ENCODE measurements at regions not wholly inside any gene's neighbourhood (a gene's known extent, or its start where the extent isn't known, plus 50 kb on each side); places are given as distances from the start of the nearest gene placed in this dataset.

DNA sequence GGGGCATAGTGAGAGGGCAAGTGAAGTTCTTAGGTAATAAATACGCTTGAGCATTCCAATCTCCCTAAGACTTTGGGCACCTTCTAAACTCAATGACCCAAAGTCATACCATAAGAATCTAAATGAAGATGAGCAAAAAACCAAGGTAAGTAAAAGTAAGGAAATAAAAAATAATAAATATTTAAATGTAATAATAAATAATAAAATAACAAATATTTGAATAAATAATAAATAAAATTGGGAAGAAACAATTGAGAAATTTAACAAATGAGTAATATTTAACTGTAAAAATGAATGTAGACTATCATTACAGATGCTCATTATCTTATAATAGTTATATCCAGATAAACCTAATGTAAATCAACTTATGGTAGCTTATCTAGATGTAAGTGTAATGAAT is 391.7 kb downstream of the WDR72 start:
- H3K4me3 ChIP-seq (ENCODE audit: low read depth, low read length): no peak overlapping the region
- no peak for TF ChIP-seq CTCF (IDR thresholded peaks at IDR 0.05; ENCODE audit: low read depth, low read length)

DNA sequence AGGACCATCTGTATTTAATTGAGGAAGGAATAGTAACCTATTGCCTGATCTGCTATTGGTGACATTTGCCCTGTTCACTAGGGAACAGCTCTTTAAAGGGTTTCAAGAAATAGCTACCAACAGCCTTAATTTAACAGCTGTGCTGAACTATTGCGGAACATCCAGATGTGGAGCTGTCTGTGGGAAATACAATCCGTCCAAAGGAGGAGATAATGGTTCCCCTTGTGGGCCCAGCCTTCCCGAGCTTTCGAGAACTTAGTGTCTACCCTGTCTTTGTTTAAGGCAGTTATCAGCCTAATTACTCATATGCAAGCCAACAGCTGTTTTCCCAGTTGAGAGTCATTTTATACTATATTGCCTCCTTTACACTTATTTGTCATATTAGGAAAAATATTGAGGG is 398.6 kb downstream of the WDR72 start:
- no peak for TF ChIP-seq CTCF (IDR thresholded peaks at IDR 0.05; ENCODE audit: low read depth, low read length)
- no peak overlapping the region for H3K4me3 ChIP-seq (ENCODE audit: low read depth, low read length)

DNA sequence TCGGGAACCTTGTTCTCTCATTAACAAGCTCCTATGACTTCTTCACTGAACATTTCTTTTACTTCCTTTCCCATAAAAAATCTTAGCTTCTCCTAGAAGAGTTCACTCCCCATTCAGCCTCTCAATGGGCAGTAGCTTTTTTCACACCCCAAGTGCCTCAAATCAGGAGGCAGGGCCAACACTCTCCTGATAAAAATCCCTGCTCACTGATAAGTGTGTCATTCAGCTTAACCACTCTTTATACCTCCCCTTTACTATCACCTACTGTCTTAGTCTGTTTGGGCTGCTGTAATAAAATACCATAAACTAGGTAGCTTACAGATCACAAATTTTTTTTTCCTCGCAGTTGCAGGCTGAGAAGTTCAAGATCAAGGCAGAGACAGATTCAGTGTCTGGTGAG is 400.4 kb downstream of the WDR72 start:
- no peak overlapping the region for H3K4me3 ChIP-seq (ENCODE audit: low read depth, low read length)
- no peak for TF ChIP-seq CTCF (IDR thresholded peaks at IDR 0.05; ENCODE audit: low read depth, low read length)

DNA sequence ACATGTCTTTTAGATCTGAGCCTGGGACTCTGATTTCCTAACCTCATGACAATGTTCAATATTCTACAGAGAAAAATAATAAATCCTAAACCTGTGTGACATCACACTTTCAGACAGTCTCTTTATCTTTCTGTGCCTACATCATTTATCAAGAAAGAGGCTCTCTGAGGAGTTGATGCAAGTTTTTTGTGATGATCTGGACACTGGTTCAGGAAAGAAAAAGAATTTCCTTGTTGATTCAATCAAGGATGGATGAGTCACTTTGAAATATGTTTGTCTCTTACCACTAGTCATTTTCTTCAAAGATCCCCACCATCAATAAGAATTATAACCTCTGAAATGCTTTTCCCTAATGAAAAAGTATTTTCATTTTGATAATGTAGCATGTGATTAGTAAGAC is 404.6 kb downstream of the WDR72 start:
- no peak overlapping the region for H3K4me3 ChIP-seq (ENCODE audit: low read depth, low read length)
- no peak for TF ChIP-seq CTCF (IDR thresholded peaks at IDR 0.05; ENCODE audit: low read depth, low read length)

GRCh38 chr15:53351373-53351772 is 408.1 kb downstream of the WDR72 start:
- TF ChIP-seq CTCF (IDR thresholded peaks at IDR 0.05; ENCODE audit: low read depth, low read length): no peak
- no peak overlapping the region for H3K4me3 ChIP-seq (ENCODE audit: low read depth, low read length)

DNA sequence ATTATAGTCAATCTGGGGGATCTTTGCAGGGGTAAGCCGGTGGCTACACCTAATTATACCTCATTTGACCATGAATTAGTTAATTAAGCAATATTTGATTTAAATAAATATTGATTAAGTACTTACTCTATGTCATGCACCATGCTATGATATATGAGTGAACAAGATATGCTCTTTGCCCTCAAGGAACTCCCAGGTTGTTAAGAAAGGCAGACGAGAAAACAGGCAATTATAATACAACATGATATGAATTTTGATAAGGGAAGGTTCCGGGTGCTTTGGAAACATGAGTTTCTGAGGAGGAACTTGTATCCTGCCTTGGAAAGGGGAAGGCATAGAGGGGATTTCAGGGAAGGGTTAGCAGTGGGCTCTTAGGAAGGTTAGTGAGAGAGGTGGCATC is 412.9 kb downstream of the WDR72 start:
- no peak for TF ChIP-seq CTCF (IDR thresholded peaks at IDR 0.05; ENCODE audit: low read depth, low read length)
- H3K4me3 ChIP-seq (ENCODE audit: low read depth, low read length): no peak overlapping the region

DNA sequence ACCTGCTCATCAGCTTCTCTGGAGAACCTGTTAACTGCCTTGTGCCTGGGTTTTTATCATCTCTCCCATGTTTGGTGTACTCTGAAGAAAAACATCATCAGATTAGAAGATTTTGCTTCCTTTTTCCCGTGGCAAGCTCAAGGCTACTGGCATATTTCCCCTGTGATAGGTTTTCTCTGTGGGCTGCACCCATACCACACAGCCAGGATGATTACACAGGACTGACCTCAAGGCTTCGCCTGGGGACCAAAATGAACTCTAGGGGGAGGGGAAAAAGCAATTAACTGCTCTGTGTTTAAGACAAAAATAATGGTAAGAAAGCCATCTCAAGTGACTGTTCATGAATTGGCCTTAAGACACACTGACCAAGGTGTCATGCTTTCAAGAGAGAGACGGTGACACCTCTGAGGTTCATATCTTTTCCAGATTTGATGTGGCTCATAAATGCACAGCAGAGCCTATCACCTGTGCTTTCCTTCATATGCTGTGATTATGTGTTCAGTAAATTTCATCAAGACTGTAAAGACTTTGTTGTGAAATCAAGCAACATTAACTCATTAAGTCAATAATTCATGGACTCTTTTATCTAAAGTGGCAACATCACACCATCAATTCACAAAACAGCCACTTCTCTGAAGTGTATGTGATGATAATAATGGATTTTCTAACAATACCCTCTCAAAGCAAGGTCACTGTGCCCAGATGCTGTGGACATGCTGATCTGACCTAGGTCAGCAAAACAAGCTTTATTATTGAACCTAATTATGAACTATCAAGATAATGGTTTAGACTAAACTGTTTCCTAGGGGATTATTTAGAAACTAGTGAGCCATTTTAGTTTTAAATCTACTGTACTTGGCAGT is 427.9 kb downstream of the WDR72 start:
- TF ChIP-seq CTCF (IDR thresholded peaks at IDR 0.05; ENCODE audit: low read depth, low read length): no peak
- H3K4me3 ChIP-seq (ENCODE audit: low read depth, low read length): no peak overlapping the region

All from WI38 (cell line).